ENCODE measurements at regions not wholly inside any gene's neighbourhood (a gene's known extent, or its start where the extent isn't known, plus 50 kb on each side); places are given as distances from the start of the nearest gene placed in this dataset.

DNA sequence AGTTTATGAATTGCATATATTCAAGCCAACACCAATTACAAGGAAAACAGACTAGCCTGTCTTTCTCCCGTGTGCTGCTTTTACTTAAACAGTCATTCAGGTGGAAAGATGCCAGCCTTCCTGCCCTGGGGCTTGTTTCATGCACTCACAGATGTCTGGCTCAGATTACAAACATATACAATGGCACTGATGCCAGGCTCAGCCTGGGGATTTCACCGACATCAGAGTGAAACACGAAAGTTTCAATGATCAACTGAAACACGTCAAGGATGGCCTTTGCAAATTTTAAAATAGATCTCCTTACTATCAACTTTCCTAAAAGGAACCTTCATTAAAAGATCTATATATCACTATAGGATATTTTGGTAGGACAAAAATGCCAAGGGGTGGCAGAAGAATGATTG lies 1576.5 kb downstream of the EFNA5 start:
- no peaks in the 10 kb centered on the region for H3K4me1 ChIP-seq
- no peak overlapping the region for H3K4me3 ChIP-seq
- intact Hi-C loops (cut with DNase I), result no loop called here
- ATAC-seq (no peak), DNase-seq (no peak)
- no peaks in the 10 kb centered on the region for H3K9me3 ChIP-seq
- no peaks in the 10 kb centered on the region for H3K27me3 ChIP-seq
- H3K36me3 ChIP-seq, result no peaks in the 10 kb centered on the region
- 41 to 48% (median 43%) methylated on average over 4 of the region's 4 CpGs for WGBS, 4 donors
- no peak overlapping the region for H3K27ac ChIP-seq
- no peak for TF ChIP-seq POLR2A (IDR thresholded peaks at IDR 0.05)
- TF ChIP-seq, protein P1, sequence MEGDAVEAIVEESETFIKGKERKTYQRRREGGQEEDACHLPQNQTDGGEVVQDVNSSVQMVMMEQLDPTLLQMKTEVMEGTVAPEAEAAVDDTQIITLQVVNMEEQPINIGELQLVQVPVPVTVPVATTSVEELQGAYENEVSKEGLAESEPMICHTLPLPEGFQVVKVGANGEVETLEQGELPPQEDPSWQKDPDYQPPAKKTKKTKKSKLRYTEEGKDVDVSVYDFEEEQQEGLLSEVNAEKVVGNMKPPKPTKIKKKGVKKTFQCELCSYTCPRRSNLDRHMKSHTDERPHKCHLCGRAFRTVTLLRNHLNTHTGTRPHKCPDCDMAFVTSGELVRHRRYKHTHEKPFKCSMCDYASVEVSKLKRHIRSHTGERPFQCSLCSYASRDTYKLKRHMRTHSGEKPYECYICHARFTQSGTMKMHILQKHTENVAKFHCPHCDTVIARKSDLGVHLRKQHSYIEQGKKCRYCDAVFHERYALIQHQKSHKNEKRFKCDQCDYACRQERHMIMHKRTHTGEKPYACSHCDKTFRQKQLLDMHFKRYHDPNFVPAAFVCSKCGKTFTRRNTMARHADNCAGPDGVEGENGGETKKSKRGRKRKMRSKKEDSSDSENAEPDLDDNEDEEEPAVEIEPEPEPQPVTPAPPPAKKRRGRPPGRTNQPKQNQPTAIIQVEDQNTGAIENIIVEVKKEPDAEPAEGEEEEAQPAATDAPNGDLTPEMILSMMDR (IDR thresholded peaks at IDR 0.05), result no peak

DNA sequence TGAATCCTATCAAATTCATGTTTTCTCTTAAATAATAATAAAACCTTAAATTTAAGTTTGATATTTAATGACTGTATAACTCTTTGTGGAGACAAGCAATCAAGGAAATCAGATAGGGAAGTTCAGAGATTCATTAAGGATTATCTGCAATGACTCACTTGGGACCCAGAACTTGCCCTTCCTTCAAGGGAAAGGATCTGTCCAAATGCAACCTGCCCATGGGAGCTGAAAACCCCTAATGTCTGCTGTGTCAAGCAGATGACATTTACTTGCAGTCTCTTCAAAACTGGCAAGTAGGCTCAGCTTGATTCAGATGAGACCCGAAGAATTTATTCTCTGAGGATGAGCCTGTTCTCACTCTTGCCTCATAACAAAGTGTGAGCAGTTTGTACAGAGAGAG lies 1577.6 kb downstream of the EFNA5 start:
- H3K36me3 ChIP-seq, result no peaks in the 10 kb centered on the region
- WGBS, 4 donors, result 56 to 64% (median 59%) methylated on average over 1 of the region's 1 CpG
- intact Hi-C loops (cut with DNase I), result no loop called here
- no peak for TF ChIP-seq POLR2A (IDR thresholded peaks at IDR 0.05)
- TF ChIP-seq, protein P1 (IDR thresholded peaks at IDR 0.05), result no peak
- no peaks in the 10 kb centered on the region for H3K27me3 ChIP-seq
- no peak overlapping the region for H3K4me3 ChIP-seq
- DNase-seq (no peak), ATAC-seq (no peak)
- H3K9me3 ChIP-seq, result no peaks in the 10 kb centered on the region
- H3K4me1 ChIP-seq, result no peaks in the 10 kb centered on the region
- H3K27ac ChIP-seq, result no peak overlapping the region

DNA sequence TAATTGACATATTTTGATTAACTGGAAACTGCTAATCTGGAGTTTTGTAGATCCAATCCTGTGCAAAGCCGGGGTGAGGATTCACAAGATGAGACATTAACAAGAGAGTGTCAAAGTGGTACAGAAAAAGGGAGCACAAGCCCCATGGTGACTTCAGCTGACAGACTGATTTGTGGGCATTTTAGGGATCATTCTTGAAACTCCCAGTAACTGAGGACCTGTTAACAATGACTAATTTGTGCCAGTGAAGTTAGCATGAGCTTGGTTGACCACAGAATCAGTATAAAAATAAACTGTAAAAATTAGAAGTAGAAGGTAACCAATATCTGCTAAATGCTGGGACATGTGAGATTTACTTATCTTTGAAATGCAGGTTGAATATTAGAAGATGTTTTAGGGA lies 1578.3 kb downstream of the EFNA5 start:
- TF ChIP-seq, protein P1 (IDR thresholded peaks at IDR 0.05), result no peak
- no peak for TF ChIP-seq POLR2A (IDR thresholded peaks at IDR 0.05)
- ATAC-seq (no peak), DNase-seq (no peak)
- no peak overlapping the region for H3K4me3 ChIP-seq
- H3K36me3 ChIP-seq, result no peaks in the 10 kb centered on the region
- H3K9me3 ChIP-seq, result no peaks in the 10 kb centered on the region
- H3K4me1 ChIP-seq, result no peaks in the 10 kb centered on the region
- 66 to 75% (median 74%) methylated on average over 1 of the region's 1 CpG for WGBS, 4 donors
- intact Hi-C loops (cut with DNase I), result no loop called here
- H3K27ac ChIP-seq, result no peak overlapping the region
- H3K27me3 ChIP-seq, result no peaks in the 10 kb centered on the region

DNA sequence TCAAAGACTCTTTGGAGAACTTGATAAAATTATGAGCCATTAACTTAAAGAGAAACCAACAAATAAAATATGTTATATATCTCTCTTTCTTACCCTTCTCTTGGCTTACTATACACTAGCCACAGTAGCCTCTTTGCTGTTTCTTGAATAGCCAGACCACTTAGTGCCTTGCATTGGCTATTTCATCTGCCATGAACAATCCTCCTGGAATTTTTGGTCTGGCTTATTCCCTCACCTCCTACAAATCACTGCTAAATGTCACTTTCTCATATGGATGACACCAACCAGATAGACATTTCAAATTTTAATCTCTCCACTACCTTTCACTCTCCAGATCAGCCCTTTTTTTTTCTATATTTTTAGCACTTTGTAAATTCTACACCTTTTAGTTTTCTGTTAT lies 1581.7 kb downstream of the EFNA5 start:
- H3K4me3 ChIP-seq, result no peak overlapping the region
- no peak for DNase-seq
- no peaks in the 10 kb centered on the region for H3K4me1 ChIP-seq
- TF ChIP-seq, protein P1 (IDR thresholded peaks at IDR 0.05), result no peak
- no peak for TF ChIP-seq POLR2A (IDR thresholded peaks at IDR 0.05)
- H3K27ac ChIP-seq, result no peak overlapping the region
- H3K9me3 ChIP-seq, result no peaks in the 10 kb centered on the region
- H3K36me3 ChIP-seq, result no peaks in the 10 kb centered on the region
- ATAC-seq, result no peak
- H3K27me3 ChIP-seq, result no peaks in the 10 kb centered on the region
- intact Hi-C loops (cut with DNase I), result no loop called here
